IPS-20b (cell line): ENCODE measurements at regions not wholly inside any gene's neighbourhood (a gene's known extent, or its start where the extent isn't known, plus 50 kb on each side); places are given as distances from the start of the nearest gene placed in this dataset.

Experiments used
- H3K27ac ChIP-seq: one replicate; pipeline ENCODE4 v1.5.1; 2013; ENCODE audit warnings: low read length
- H3K27me3 ChIP-seq: 2 replicates; pipeline ENCODE4 v1.6.1; 2013; ENCODE audit warnings: mild to moderate bottlenecking, low read length, inconsistent platforms; ENCODE audit not compliant: insufficient read depth
- H3K36me3 ChIP-seq: 2 replicates; pipeline ENCODE4 v1.6.1; 2013; ENCODE audit warnings: low read depth, mild to moderate bottlenecking, inconsistent platforms, low read length, moderate library complexity; ENCODE audit not compliant: insufficient read depth
- H3K4me1 ChIP-seq: 2 replicates; pipeline ENCODE4 v1.6.1; 2013; ENCODE audit warnings: mild to moderate bottlenecking, control low read depth, inconsistent platforms, low read length, moderate library complexity; ENCODE audit not compliant: insufficient read depth
- H3K4me3 ChIP-seq: 2 replicates; pipeline ENCODE4 v1.5.1; 2013; ENCODE audit warnings: mild to moderate bottlenecking, low read length, inconsistent platforms
- H3K9ac ChIP-seq: 2 replicates; pipeline ENCODE4 v1.6.1; 2013; ENCODE audit warnings: low read depth, mild to moderate bottlenecking, inconsistent platforms, low read length, moderate library complexity
- H3K9me3 ChIP-seq: 2 replicates; pipeline ENCODE4 v1.6.1; 2013; ENCODE audit warnings: mild to moderate bottlenecking, low read depth, low read length, inconsistent platforms; ENCODE audit not compliant: insufficient read depth

GRCh38 chr5:125612181-125612721 lies 811.0 kb upstream of the GRAMD2B start:
- H3K27ac ChIP-seq: no peak overlapping the region
- no peaks in the 10 kb centered on the region for H3K27me3 ChIP-seq
- H3K4me1 ChIP-seq: no peaks in the 10 kb centered on the region; the same call in 1 of the 2 replicates
- H3K36me3 ChIP-seq: no peaks in the 10 kb centered on the region
- H3K9me3 ChIP-seq: no peaks in the 10 kb centered on the region
- H3K9ac ChIP-seq: no peak overlapping the region
- no peak overlapping the region for H3K4me3 ChIP-seq

GRCh38 chr5:125612776-125613175 lies 810.4 kb upstream of the GRAMD2B start:
- H3K27ac ChIP-seq: no peak overlapping the region
- no peaks in the 10 kb centered on the region for H3K36me3 ChIP-seq
- H3K27me3 ChIP-seq: no peaks in the 10 kb centered on the region

DNA sequence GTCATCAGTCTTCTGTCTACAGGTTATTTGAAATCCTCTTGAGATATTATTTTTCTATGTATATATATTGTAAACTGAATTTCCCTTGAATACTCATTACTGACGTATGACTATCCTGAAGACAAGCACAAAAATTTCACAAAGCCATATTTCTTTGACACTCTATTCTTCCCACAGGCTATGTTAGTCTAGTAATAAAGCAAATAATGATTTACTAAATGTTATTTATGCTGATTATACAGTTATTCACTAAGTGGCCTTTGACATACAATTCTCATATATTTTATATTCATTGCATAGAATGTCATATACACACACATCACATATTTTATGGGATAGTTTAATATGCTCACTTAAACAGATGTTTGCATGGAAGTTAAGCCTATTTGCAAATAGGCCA lies 793.0 kb upstream of the GRAMD2B start:
- Histone ChIP-seq H3K27me3 (no peaks in the 10 kb centered on the region), H3K27ac (no peak overlapping the region), H3K36me3 (no peaks in the 10 kb centered on the region), H3K4me1 (no peaks in the 10 kb centered on the region), H3K4me3 (no peak overlapping the region), H3K9ac (no peak overlapping the region), H3K9me3 (no peaks in the 10 kb centered on the region)

More at GRCh38 chr5:125612776-125613175, 810.4 kb upstream of the GRAMD2B start:
- Histone ChIP-seq H3K9me3 (no peaks in the 10 kb centered on the region), H3K4me1 (no peaks in the 10 kb centered on the region; the same call in 1 of the 2 replicates), H3K9ac (no peak overlapping the region), H3K4me3 (no peak overlapping the region)

- no peak overlapping the region for H3K9ac ChIP-seq
- no peaks in the 10 kb centered on the region for H3K4me1 ChIP-seq
- no peaks in the 10 kb centered on the region for H3K36me3 ChIP-seq
- no peak overlapping the region for H3K27ac ChIP-seq
- no peaks in the 10 kb centered on the region for H3K27me3 ChIP-seq
- H3K4me3 ChIP-seq: no peak overlapping the region
- no peaks in the 10 kb centered on the region for H3K9me3 ChIP-seq
These were observed 789.7 kb upstream of the GRAMD2B start for GRCh38 chr5:125633523-125633922.

DNA sequence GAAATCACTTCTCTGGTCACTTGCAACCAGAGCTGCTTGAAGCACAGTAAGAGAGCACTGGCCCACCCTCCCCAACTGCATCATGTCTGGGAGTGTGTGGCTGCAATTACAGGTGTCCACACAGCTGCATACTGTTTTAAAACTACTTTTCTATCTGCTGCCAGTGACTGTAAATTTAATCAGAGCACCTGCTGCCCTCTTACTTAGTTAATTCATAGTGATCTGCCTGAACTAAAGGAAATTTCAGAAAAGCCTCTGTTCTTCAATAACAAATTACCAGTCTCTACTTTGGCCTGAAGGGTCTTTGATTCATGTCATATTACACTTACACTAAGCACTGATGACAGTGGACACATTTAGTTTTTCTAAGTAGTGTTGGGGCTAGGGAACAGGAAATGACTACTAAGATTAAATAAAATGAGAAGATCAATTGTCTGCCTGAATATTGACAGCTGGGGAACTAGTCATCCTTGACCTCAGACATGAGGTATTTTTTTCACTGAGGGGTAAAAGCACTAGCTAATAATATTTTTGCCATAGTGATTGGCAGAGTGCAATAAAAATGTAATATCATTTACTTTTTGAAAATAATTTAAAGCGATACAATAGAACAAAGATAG lies 788.9 kb upstream of the GRAMD2B start:
- Histone ChIP-seq H3K9me3 (no peaks in the 10 kb centered on the region), H3K4me3 (no peak overlapping the region), H3K27ac (no peak overlapping the region), H3K27me3 (no peaks in the 10 kb centered on the region), H3K36me3 (no peaks in the 10 kb centered on the region), H3K9ac (no peak overlapping the region), H3K4me1 (no peaks in the 10 kb centered on the region)

DNA sequence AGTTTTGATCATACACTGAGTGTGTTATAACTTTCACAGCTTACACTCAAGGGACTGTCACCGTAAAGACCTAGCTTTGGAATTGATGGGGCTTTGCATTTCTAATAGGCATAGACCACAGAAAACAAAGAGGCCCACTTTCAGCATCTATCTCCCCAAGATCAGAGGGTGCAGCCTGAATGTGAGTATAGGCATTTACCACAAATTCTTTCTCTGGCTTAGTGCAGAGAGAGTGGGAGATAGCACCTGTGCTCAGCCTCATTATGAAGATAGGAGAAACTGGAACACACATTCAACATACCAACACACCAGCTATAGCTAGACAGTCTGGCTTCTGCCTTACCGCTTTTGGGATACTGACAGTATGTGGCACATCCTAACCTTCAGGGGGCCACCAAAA lies 783.4 kb upstream of the GRAMD2B start:
- Histone ChIP-seq H3K27ac (no peak overlapping the region), H3K4me1 (no peaks in the 10 kb centered on the region), H3K9me3 (no peaks in the 10 kb centered on the region), H3K27me3 (no peaks in the 10 kb centered on the region), H3K9ac (no peak overlapping the region), H3K36me3 (no peaks in the 10 kb centered on the region), H3K4me3 (no peak overlapping the region)

DNA sequence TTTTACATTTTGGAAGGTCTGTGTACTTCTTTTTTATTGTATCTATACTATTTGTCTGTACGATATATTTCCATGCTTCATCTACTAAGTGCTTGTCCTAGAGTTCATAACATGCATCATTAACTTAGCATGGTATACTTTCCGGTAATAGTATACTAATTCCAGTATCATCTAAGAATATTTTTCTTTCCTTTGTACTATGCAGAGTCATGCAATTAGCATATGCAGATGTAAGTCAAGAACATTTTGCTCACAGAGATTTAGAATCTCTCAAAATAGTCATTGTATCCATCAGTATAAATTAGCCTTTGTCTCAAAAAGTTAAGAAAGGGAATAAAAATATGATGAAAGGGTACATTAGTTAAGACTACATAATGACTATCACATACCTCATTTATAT lies 770.4 kb upstream of the GRAMD2B start:
- Histone ChIP-seq H3K36me3 (no peaks in the 10 kb centered on the region), H3K4me3 (no peak overlapping the region), H3K27me3 (no peaks in the 10 kb centered on the region), H3K4me1 (no peaks in the 10 kb centered on the region; the same call in 1 of the 2 replicates), H3K9ac (no peak overlapping the region), H3K27ac (no peak overlapping the region), H3K9me3 (no peaks in the 10 kb centered on the region)

DNA sequence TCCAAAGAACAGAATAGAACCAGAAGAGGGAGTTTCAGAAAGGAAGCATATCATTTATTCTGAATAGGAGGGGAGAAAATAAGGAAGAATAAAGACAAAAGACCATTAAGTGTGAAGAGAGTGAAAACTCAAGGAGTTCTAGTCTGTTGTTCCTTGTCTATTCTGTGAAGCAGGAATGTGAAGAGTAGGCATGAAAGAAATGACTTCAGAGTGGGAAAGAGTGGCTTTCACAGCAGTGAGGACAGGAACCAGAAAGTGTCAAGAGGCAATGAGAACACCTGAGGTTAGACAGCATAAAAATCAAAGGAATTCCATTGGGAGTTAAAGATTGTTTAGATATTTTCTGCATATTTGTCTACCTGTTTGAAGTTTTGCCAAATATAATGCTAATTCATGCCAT lies 768.8 kb upstream of the GRAMD2B start:
- H3K4me3 ChIP-seq: no peak overlapping the region
- peaks cover 2% of the 10 kb centered on the region; the same call in 1 of the 2 replicates for H3K4me1 ChIP-seq
- H3K36me3 ChIP-seq: no peaks in the 10 kb centered on the region
- H3K9me3 ChIP-seq: no peaks in the 10 kb centered on the region
- H3K9ac ChIP-seq: no peak overlapping the region
- H3K27me3 ChIP-seq: no peaks in the 10 kb centered on the region
- no peak overlapping the region for H3K27ac ChIP-seq

DNA sequence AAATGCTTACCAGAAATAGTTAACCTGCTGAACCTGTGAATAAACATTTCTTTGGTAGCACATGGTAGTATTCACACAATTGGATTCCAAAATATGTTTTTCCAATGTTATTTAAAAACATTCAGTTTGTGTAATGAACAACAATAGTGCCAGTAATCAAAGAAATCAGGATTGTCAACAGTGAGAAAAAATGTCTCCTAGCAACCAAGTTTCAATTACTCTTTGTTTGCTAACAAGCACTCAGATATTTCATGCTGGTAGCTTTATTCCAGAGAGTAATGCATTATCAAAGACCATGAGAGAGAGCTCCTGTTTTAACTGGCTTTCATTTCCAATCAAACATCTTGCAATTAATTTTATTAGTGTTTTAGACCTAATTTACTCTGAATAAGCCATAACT lies 768.1 kb upstream of the GRAMD2B start:
- Histone ChIP-seq H3K9ac (no peak overlapping the region), H3K27me3 (no peaks in the 10 kb centered on the region), H3K27ac (no peak overlapping the region), H3K36me3 (no peaks in the 10 kb centered on the region), H3K9me3 (no peaks in the 10 kb centered on the region), H3K4me1 (peaks cover 6% of the 10 kb centered on the region; the same call in 1 of the 2 replicates), H3K4me3 (no peak overlapping the region)

DNA sequence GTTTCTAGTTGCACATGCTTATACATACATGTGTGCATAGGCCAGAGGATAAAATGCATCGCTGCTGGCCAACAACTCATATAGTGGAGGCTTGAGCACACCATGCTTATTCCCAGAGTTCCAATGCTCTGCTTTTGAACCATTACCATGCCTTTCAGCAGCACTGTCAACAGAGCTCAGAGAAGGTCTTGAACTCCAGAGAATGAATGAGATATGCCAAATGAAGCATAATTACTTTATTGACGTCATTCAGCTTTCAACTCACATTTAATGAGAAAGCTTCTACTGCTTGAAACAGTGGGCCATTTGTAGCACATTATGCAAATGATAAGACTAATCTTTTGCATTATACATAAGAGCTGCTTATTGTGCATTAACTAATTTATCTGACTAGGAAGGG lies 765.3 kb upstream of the GRAMD2B start:
- Histone ChIP-seq H3K36me3 (no peaks in the 10 kb centered on the region), H3K27me3 (no peaks in the 10 kb centered on the region), H3K9ac (no peak overlapping the region), H3K4me1 (peaks cover 11% of the 10 kb centered on the region; the same call in 1 of the 2 replicates), H3K9me3 (0 out of 2 replicates have a peak, but pooled peaks cover 4% of the 10 kb centered on the region), H3K27ac (no peak overlapping the region), H3K4me3 (no peak overlapping the region)

DNA sequence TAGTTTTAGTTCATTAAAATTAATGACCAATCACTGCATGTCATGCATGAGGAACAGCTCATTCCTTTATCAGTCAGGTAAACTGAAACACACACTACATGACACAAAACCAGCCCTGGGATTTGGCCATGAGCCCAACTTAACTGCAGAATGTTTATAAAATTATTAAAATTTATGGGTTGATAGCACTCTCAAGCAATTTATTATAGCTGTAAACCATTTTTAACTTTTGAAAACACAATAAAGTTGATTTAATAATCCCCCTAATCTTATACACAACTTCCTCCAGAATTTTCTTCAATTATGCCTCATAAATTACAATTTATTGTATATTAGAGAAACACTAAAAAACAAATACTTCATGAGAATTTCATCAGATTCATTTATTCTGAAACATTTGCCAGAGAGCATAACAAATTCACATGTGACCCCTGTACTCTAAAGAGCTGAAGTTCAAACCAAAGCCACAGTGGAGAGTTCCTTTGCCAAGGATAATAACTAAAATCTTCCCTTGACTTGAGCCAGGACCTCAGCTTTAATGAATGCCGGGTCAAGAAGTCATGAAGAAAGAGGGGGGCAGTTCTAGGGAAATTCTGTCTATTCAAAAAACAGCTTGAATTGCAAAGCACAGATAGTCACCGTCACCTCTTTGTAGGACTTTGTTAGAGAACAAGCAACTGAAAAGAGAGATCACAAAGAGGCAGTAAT lies 763.7 kb upstream of the GRAMD2B start:
- 0 out of 2 replicates have a peak overlapping the region, but pooled peaks have one; percentile 28 for H3K4me3 ChIP-seq
- no peak overlapping the region for H3K27ac ChIP-seq
- H3K4me1 ChIP-seq: peaks cover 11% of the 10 kb centered on the region; the same call in 1 of the 2 replicates
- no peaks in the 10 kb centered on the region for H3K36me3 ChIP-seq
- 0 out of 2 replicates have a peak, but pooled peaks cover 4% of the 10 kb centered on the region for H3K9me3 ChIP-seq
- H3K9ac ChIP-seq: no peak overlapping the region
- H3K27me3 ChIP-seq: no peaks in the 10 kb centered on the region
